ENCODE measurements at regions not wholly inside any gene's neighbourhood (a gene's known extent, or its start where the extent isn't known, plus 50 kb on each side); places are given as distances from the start of the nearest gene placed in this dataset.

- no peak for TF ChIP-seq HDGF (IDR thresholded peaks at IDR 0.05; ENCODE audit: borderline replicate concordance)
- TF ChIP-seq CTBP1 (IDR thresholded peaks at IDR 0.05; ENCODE audit: borderline replicate concordance) = no peak
- no peak for TF ChIP-seq SUZ12 (IDR thresholded peaks at IDR 0.05)
- TF ChIP-seq TARDBP (IDR thresholded peaks at IDR 0.05) = no peak
- no peak for TF ChIP-seq FOXK2 (IDR thresholded peaks at IDR 0.05)
- no peak for TF ChIP-seq L3MBTL2 (conservative IDR thresholded peaks at IDR 0.05)
- TF ChIP-seq PKNOX1 (IDR thresholded peaks at IDR 0.05) = no peak
- TF ChIP-seq FOXA1 (IDR thresholded peaks at IDR 0.05) = no peak
- TF ChIP-seq BHLHE40 (IDR thresholded peaks at IDR 0.05; ENCODE audit: borderline replicate concordance) = no peak
- TF ChIP-seq SP1 (IDR thresholded peaks at IDR 0.05) = no peak
- TF ChIP-seq FOXM1 (IDR thresholded peaks at IDR 0.05; ENCODE audit: borderline replicate concordance) = no peak
Observed at GRCh38 chr1:191371626-191372025, 786.6 kb upstream of the RGS18 start.
